SU-DHL-6 (cell line): ENCODE measurements at regions not wholly inside any gene's neighbourhood (a gene's known extent, or its start where the extent isn't known, plus 50 kb on each side); places are given as distances from the start of the nearest gene placed in this dataset.

Experiments used
- EZH2phosphoT487 ChIP-seq: fragments of 200-600 bp; sonication (generic), shearing (Covaris generic); conservative IDR thresholded peaks from 2 replicates; pipeline ENCODE4 v1.6.1; 2018; ENCODE audit warnings: mild to moderate bottlenecking, antibody characterized with exemption, low read length, moderate library complexity, mixed read lengths
- TF ChIP-seq, protein P1 (sequence below): fragments of 200-600 bp; sonication (generic); IDR thresholded peaks from one replicate; pipeline ENCODE4 v1.5.1; 2017; ENCODE audit warnings: antibody characterized with exemption, mild to moderate bottlenecking, low read length, moderate library complexity; ENCODE audit not compliant: insufficient read depth, poor library complexity, severe bottlenecking

DNA sequence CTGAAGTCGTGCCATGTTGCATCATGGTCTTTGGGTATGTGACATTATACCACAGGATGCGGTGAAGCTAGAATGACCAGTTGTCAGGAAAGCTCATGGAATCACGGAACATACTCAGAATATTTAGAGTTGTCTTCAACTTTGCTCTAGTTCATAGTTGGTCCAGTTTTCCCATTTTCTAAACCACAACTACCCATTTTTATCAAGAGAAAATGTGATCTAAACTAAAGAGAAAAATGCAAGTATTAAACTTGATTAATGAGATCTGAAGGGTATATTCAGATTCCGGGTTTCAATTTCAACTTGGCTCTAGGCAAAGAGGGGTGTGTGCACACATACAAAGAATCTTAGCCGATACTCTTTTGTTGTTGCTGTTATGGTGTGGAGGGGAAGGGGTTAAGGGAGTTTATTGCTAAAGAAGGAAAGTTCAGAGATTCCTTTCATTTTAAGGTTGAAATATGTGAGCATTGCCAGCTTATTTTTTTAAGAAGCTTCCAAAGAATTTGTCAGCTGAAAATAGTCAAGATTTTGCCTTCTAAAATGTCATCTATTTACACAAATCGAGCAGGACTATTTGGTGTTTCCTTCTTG, 516.6 kb upstream of the ZEB2 start:
- TF ChIP-seq, protein P1, sequence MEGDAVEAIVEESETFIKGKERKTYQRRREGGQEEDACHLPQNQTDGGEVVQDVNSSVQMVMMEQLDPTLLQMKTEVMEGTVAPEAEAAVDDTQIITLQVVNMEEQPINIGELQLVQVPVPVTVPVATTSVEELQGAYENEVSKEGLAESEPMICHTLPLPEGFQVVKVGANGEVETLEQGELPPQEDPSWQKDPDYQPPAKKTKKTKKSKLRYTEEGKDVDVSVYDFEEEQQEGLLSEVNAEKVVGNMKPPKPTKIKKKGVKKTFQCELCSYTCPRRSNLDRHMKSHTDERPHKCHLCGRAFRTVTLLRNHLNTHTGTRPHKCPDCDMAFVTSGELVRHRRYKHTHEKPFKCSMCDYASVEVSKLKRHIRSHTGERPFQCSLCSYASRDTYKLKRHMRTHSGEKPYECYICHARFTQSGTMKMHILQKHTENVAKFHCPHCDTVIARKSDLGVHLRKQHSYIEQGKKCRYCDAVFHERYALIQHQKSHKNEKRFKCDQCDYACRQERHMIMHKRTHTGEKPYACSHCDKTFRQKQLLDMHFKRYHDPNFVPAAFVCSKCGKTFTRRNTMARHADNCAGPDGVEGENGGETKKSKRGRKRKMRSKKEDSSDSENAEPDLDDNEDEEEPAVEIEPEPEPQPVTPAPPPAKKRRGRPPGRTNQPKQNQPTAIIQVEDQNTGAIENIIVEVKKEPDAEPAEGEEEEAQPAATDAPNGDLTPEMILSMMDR: no peak
- TF ChIP-seq EZH2phosphoT487: no peak
